PC-3 (cell line): ENCODE measurements at regions not wholly inside any gene's neighbourhood (a gene's known extent, or its start where the extent isn't known, plus 50 kb on each side); places are given as distances from the start of the nearest gene placed in this dataset.

ENCODE experiments used
- ATAC-seq: fragments of 200-7000 bp; cut with Tn5 transposase; 2 replicates; pipeline ENCODE4 v1.9.1; 2020; ENCODE audit warnings: mild to moderate bottlenecking, moderate library complexity
- BruUV-seq: library from RNA; stranded (reverse); fragments of 400-500 nt; replicated peaks from 2 replicates; lab custom pipeline; 2021; lab: Mats Ljungman, UMichigan
- CTCF ChIA-PET: fragments of 300-600 bp; sonication (Branson Sonifier 250); formaldehyde crosslinking; loops from one replicate; lab custom pipeline; 2022; ENCODE audit warnings: antibody characterized with exemption; lab: Charles Lee
- POLR2A ChIA-PET: fragments of 300-600 bp; sonication (Branson Sonifier 250); formaldehyde crosslinking; loops from one replicate; lab custom pipeline; 2022; ENCODE audit warnings: antibody characterized with exemption; ENCODE audit not compliant: unreplicated experiment; lab: Charles Lee
- DNase-seq: peaks from one replicate; pipeline ENCODE4 v3.0.0-alpha.2; 2015
- H2AFZ ChIP-seq: fragments of 300-600 bp; sonication (generic); 2 replicates; pipeline ENCODE4 v1.6.0; 2016; ENCODE audit warnings: antibody characterized with exemption, low read length
- H3F3A ChIP-seq: fragments of 300-600 bp; sonication (generic); one replicate; pipeline ENCODE4 v1.6.0; 2017; ENCODE audit warnings: antibody characterized with exemption, low read length, control low read depth, mild to moderate bottlenecking; ENCODE audit not compliant: unreplicated experiment
- H3K27ac ChIP-seq: fragments of 300-600 bp; sonication (generic); 2 replicates; pipeline ENCODE4 v1.5.1; 2016; ENCODE audit warnings: mild to moderate bottlenecking, low read length
- H3K27me3 ChIP-seq: fragments of 300-600 bp; sonication (generic); 2 replicates; pipeline ENCODE4 v1.6.1; 2016; ENCODE audit warnings: low read length, mixed read lengths
- H3K36me3 ChIP-seq: fragments of 300-600 bp; sonication (generic); 2 replicates; pipeline ENCODE4 v1.6.1; 2016; ENCODE audit warnings: low read depth, mixed run types, low read length, mixed read lengths
- H3K4me1 ChIP-seq: fragments of 300-600 bp; sonication (generic); 2 replicates; pipeline ENCODE4 v1.5.1; 2016; ENCODE audit warnings: low read length; ENCODE audit not compliant: insufficient read depth
- H3K4me2 ChIP-seq: fragments of 300-600 bp; sonication (generic); 2 replicates; pipeline ENCODE4 v1.6.0; 2016; ENCODE audit warnings: low read length
- H3K4me3 ChIP-seq: fragments of 300-600 bp; sonication (generic); 2 replicates; pipeline ENCODE4 v1.5.1; 2016; ENCODE audit warnings: mild to moderate bottlenecking, low read length, mixed read lengths
- H3K79me2 ChIP-seq: fragments of 300-600 bp; sonication (generic); 2 replicates; pipeline ENCODE4 v1.6.1; 2017; ENCODE audit warnings: low read length, mixed read lengths
- H3K9ac ChIP-seq: fragments of 300-600 bp; sonication (generic); 2 replicates; pipeline ENCODE4 v1.6.0; 2016; ENCODE audit warnings: mild to moderate bottlenecking, low read length
- H3K9me2 ChIP-seq: fragments of 300-600 bp; sonication (generic); replicated peaks from 2 replicates; pipeline ENCODE4 v1.6.1; 2016; ENCODE audit warnings: mixed run types, low read length, mixed read lengths
- H3K9me3 ChIP-seq: fragments of 300-600 bp; sonication (generic); 2 replicates; pipeline ENCODE4 v1.6.1; 2016; ENCODE audit warnings: low read length, mixed read lengths
- H4K20me1 ChIP-seq: fragments of 300-600 bp; sonication (generic); 2 replicates; pipeline ENCODE4 v1.6.1; 2016; ENCODE audit warnings: low read length, mixed read lengths
- CTCF ChIP-seq: fragments of 300-600 bp; sonication (generic); conservative IDR thresholded peaks from 2 replicates; pipeline ENCODE4 v1.5.1; 2017; ENCODE audit warnings: antibody characterized with exemption, low read depth, mild to moderate bottlenecking, low read length
- EZH2 ChIP-seq: fragments of 300-600 bp; sonication (generic); IDR thresholded peaks from one replicate; pipeline ENCODE4 v1.6.1; 2017; ENCODE audit warnings: antibody characterized with exemption, mild to moderate bottlenecking, low read length; ENCODE audit not compliant: unreplicated experiment
- EZH2phosphoT487 ChIP-seq: fragments of 300-600 bp; sonication (generic); IDR thresholded peaks from 2 replicates; pipeline ENCODE4 v1.6.1; 2018; ENCODE audit warnings: mild to moderate bottlenecking, antibody characterized with exemption, low read length, borderline replicate concordance
- intact Hi-C: fragments of 100-400 bp; cut with micrococcal nuclease; formaldehyde crosslinking; loops from 2 replicates; pipeline ENCODE4 v1.9.0; 2023

- no peak for TF ChIP-seq EZH2
- no peak for TF ChIP-seq EZH2phosphoT487
- no peak for TF ChIP-seq CTCF
- ChIA-PET POLR2A (no interaction called here), CTCF (no interaction called here)
- BruUV-seq = no TSS peak
- Histone ChIP-seq H3K9me3 (no peaks in the 10 kb centered on the region), H3K9ac (no peak overlapping the region), H3K36me3 (no peaks in the 10 kb centered on the region), H2AFZ (no peak overlapping the region), H3K27ac (no peak overlapping the region), H3K4me2 (no peak overlapping the region), H3K9me2 (no peaks in the 10 kb centered on the region), H3K27me3 (no peaks in the 10 kb centered on the region), H4K20me1 (no peaks in the 10 kb centered on the region), H3F3A (no peaks in the 10 kb centered on the region), H3K4me3 (no peak overlapping the region), H3K79me2 (no peaks in the 10 kb centered on the region), H3K4me1 (peaks cover 31% of the 10 kb centered on the region)
- no peak for DNase-seq
- ATAC-seq = no peak
- intact Hi-C loops = no loop called here
Measured at GRCh38 chr3:18580268-18580667, 155.1 kb upstream of the SATB1 start.

GRCh38 chr3:18579661-18580060, 154.5 kb upstream of the SATB1 start:
- Histone ChIP-seq H3K27me3 (no peaks in the 10 kb centered on the region), H3K4me1 (peaks cover 31% of the 10 kb centered on the region), H3K4me3 (no peak overlapping the region), H3K27ac (no peak overlapping the region), H3F3A (no peaks in the 10 kb centered on the region), H3K79me2 (no peaks in the 10 kb centered on the region), H3K36me3 (no peaks in the 10 kb centered on the region), H2AFZ (no peak overlapping the region), H3K9me3 (no peaks in the 10 kb centered on the region), H4K20me1 (no peaks in the 10 kb centered on the region), H3K9ac (no peak overlapping the region), H3K4me2 (no peak overlapping the region), H3K9me2 (no peaks in the 10 kb centered on the region)
- POLR2A ChIA-PET = interaction anchor here (0.7 kb wide), 1 partner anchor 396 kb away, joined by 4 read pairs; no protein-coding TSS in a partner anchor
- no TSS peak for BruUV-seq
- no peak for TF ChIP-seq EZH2phosphoT487
- no peak for TF ChIP-seq CTCF
- TF ChIP-seq EZH2 = no peak
- no peak for ATAC-seq
- intact Hi-C loops = loop anchor here (5.0 kb wide), 1 partner anchor 58 kb away; no protein-coding TSS in a partner anchor
- no peak for DNase-seq
- CTCF ChIA-PET = no interaction called here

- Histone ChIP-seq H3F3A (no peaks in the 10 kb centered on the region), H4K20me1 (no peaks in the 10 kb centered on the region), H3K4me1 (peaks cover 50% of the 10 kb centered on the region), H3K4me2 (peak overlapping the region; percentile 69), H3K36me3 (no peaks in the 10 kb centered on the region), H3K9ac (no peak overlapping the region; the same call in 1 of the 2 replicates), H3K27ac (peak overlapping the region; percentile 81), H3K9me3 (no peaks in the 10 kb centered on the region), H3K4me3 (peak overlapping the region; percentile 33; the same call in 1 of the 2 replicates), H2AFZ (peak overlapping the region; percentile 79), H3K9me2 (no peaks in the 10 kb centered on the region), H3K79me2 (no peaks in the 10 kb centered on the region), H3K27me3 (no peaks in the 10 kb centered on the region)
- DNase-seq (peak; percentile 85), ATAC-seq (peak; percentile 82)
- TF ChIP-seq CTCF (no peak), EZH2 (no peak), EZH2phosphoT487 (no peak)
- intact Hi-C loops = loop anchor here (5.0 kb wide), 1 partner anchor 62 kb away; no protein-coding TSS in a partner anchor
- POLR2A ChIA-PET = no interaction called here
- no TSS peak for BruUV-seq
- CTCF ChIA-PET = no interaction called here
Measured at GRCh38 chr3:18575573-18575972, 150.4 kb upstream of the SATB1 start.
